IMR-90 (cell line): ENCODE measurements at regions not wholly inside any gene's neighbourhood (a gene's known extent, or its start where the extent isn't known, plus 50 kb on each side); places are given as distances from the start of the nearest gene placed in this dataset.

Source experiments
- BHLHE40 ChIP-seq: fragments of 150-350 bp; IDR thresholded peaks from 2 replicates; pipeline ENCODE4 v1.6.1; 2016; ENCODE audit warnings: mild to moderate bottlenecking, low read depth, low read length
- CEBPB ChIP-seq: IDR thresholded peaks from 2 replicates; pipeline ENCODE4 v1.6.1; 2012; ENCODE audit warnings: low read depth, low read length, improper control_type of control experiment
- MAFK ChIP-seq: IDR thresholded peaks from 2 replicates; pipeline ENCODE4 v1.6.1; 2012; ENCODE audit warnings: low read depth, low read length, improper control_type of control experiment
- MAZ ChIP-seq: IDR thresholded peaks from 2 replicates; pipeline ENCODE4 v1.6.1; 2012; ENCODE audit warnings: low read depth, mild to moderate bottlenecking, low read length, improper control_type of control experiment, moderate library complexity, borderline replicate concordance
- MXI1 ChIP-seq: IDR thresholded peaks from 2 replicates; pipeline ENCODE4 v1.6.1; 2012; ENCODE audit warnings: low read depth, mild to moderate bottlenecking, low read length, moderate library complexity, borderline replicate concordance
- NFE2L2 ChIP-seq: fragments of 150-350 bp; IDR thresholded peaks from 2 replicates; pipeline ENCODE4 v1.6.1; 2016; ENCODE audit warnings: low read depth, mild to moderate bottlenecking, low read length
- POLR2A ChIP-seq: IDR thresholded peaks from 2 replicates; pipeline ENCODE4 v1.6.1; 2012; ENCODE audit warnings: mild to moderate bottlenecking, low read depth, low read length
- RAD21 ChIP-seq: IDR thresholded peaks from 2 replicates; pipeline ENCODE4 v1.6.1; 2012; ENCODE audit warnings: low read length, improper control_type of control experiment
- RCOR1 ChIP-seq: IDR thresholded peaks from 2 replicates; pipeline ENCODE4 v1.6.1; 2012; ENCODE audit warnings: mild to moderate bottlenecking, low read length, improper control_type of control experiment; ENCODE audit not compliant: insufficient replicate concordance
- RFX5 ChIP-seq: IDR thresholded peaks from 2 replicates; pipeline ENCODE4 v1.8.0; 2012; ENCODE audit warnings: low read depth, mild to moderate bottlenecking, low read length, moderate library complexity
- SMC3 ChIP-seq: fragments of 150-350 bp; IDR thresholded peaks from 2 replicates; pipeline ENCODE4 v1.6.1; 2016; ENCODE audit warnings: low read depth, mild to moderate bottlenecking, antibody characterized with exemption, low read length, moderate library complexity
- TF ChIP-seq, protein P1 (sequence below): conservative IDR thresholded peaks from 2 replicates; pipeline ENCODE4 v1.5.1; 2012; ENCODE audit warnings: mild to moderate bottlenecking, low read depth, low read length, improper control_type of control experiment
- TF ChIP-seq, protein P2 (sequence below): fragments of 150-350 bp; IDR thresholded peaks from 2 replicates; pipeline ENCODE4 v1.6.1; 2017; ENCODE audit warnings: mild to moderate bottlenecking, antibody characterized with exemption, low read length, low read depth
- TF ChIP-seq, protein P3 (sequence below): fragments of 150-350 bp; IDR thresholded peaks from 2 replicates; pipeline ENCODE4 v1.6.1; 2016; ENCODE audit warnings: low read depth, mild to moderate bottlenecking, low read length, moderate library complexity, borderline replicate concordance

DNA sequence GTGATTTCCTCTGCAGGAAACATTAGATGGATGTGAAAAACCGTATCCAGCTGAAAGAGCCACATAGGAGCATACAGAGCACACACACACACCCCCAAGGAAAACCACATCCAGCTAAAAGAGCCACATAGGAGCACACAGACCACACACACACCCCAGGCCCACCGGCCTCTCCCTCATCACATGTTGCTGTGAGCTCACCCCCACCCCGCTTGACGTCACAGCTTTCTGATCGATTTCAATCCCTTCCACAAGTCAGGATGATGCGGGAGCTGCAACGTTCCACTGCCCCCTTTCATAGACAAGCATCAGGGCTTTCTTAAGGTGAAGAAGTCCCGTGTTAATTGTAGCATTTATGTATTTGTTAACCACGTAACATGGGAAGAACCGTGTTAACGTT is 72.4 kb upstream of the SOX1 start:
- TF ChIP-seq, protein P1, sequence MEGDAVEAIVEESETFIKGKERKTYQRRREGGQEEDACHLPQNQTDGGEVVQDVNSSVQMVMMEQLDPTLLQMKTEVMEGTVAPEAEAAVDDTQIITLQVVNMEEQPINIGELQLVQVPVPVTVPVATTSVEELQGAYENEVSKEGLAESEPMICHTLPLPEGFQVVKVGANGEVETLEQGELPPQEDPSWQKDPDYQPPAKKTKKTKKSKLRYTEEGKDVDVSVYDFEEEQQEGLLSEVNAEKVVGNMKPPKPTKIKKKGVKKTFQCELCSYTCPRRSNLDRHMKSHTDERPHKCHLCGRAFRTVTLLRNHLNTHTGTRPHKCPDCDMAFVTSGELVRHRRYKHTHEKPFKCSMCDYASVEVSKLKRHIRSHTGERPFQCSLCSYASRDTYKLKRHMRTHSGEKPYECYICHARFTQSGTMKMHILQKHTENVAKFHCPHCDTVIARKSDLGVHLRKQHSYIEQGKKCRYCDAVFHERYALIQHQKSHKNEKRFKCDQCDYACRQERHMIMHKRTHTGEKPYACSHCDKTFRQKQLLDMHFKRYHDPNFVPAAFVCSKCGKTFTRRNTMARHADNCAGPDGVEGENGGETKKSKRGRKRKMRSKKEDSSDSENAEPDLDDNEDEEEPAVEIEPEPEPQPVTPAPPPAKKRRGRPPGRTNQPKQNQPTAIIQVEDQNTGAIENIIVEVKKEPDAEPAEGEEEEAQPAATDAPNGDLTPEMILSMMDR: no peak
- no peak for TF ChIP-seq POLR2A
- TF ChIP-seq MAZ: no peak
- no peak for TF ChIP-seq RAD21
- no peak for TF ChIP-seq BHLHE40
- TF ChIP-seq MAFK: no peak
- TF ChIP-seq NFE2L2: no peak
- TF ChIP-seq, protein P2, sequence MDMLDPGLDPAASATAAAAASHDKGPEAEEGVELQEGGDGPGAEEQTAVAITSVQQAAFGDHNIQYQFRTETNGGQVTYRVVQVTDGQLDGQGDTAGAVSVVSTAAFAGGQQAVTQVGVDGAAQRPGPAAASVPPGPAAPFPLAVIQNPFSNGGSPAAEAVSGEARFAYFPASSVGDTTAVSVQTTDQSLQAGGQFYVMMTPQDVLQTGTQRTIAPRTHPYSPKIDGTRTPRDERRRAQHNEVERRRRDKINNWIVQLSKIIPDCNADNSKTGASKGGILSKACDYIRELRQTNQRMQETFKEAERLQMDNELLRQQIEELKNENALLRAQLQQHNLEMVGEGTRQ: no peak
- TF ChIP-seq RFX5: no peak
- TF ChIP-seq RCOR1: no peak
- no peak for TF ChIP-seq CEBPB
- TF ChIP-seq MXI1: no peak
- TF ChIP-seq SMC3: no peak
- TF ChIP-seq, protein P3, sequence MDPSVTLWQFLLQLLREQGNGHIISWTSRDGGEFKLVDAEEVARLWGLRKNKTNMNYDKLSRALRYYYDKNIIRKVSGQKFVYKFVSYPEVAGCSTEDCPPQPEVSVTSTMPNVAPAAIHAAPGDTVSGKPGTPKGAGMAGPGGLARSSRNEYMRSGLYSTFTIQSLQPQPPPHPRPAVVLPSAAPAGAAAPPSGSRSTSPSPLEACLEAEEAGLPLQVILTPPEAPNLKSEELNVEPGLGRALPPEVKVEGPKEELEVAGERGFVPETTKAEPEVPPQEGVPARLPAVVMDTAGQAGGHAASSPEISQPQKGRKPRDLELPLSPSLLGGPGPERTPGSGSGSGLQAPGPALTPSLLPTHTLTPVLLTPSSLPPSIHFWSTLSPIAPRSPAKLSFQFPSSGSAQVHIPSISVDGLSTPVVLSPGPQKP: no peak
